Liver (tissue), 7 donors: ENCODE measurements at regions not wholly inside any gene's neighbourhood (a gene's known extent, or its start where the extent isn't known, plus 50 kb on each side); places are given as distances from the start of the nearest gene placed in this dataset.

Experiments
- DNase-seq: peaks from one replicate; pipeline ENCODE4 v3.0.0-alpha.2; 2017; ENCODE audit warnings: low spot score
- H3K27ac ChIP-seq, 2 donors: one replicate each; pipeline ENCODE4 v1.7.0; 2013; ENCODE audit warnings: inconsistent platforms in 2 of 2, low read length in 2 of 2, control low read depth in 1 of 2, low read depth in 1 of 2, mild to moderate bottlenecking in 1 of 2
- H3K27me3 ChIP-seq, 4 donors: one replicate each; pipeline versions ENCODE4 v1.6.1 to v1.7.0; 2013; ENCODE audit warnings: low read length in 3 of 4, inconsistent platforms in 1 of 4, mild to moderate bottlenecking in 1 of 4, moderate library complexity in 1 of 4; ENCODE audit not compliant: control insufficient read depth in 4 of 4, insufficient read depth in 4 of 4
- H3K36me3 ChIP-seq, 4 donors: one replicate each; pipeline versions ENCODE4 v1.6.1 to v1.7.0; 2013; ENCODE audit warnings: low read length in 3 of 4, mild to moderate bottlenecking in 3 of 4, low read depth in 1 of 4, moderate library complexity in 1 of 4; ENCODE audit not compliant: control insufficient read depth in 4 of 4, insufficient read depth in 3 of 4
- H3K4me1 ChIP-seq, 4 donors: one replicate each; pipeline versions ENCODE4 v1.6.1 to v1.7.0; 2013; ENCODE audit warnings: low read length in 3 of 4, mild to moderate bottlenecking in 3 of 4, moderate library complexity in 1 of 4; ENCODE audit not compliant: control insufficient read depth in 4 of 4, insufficient read depth in 4 of 4
- H3K4me3 ChIP-seq, 3 donors: one replicate each; pipeline versions ENCODE4 v1.6.1 to v1.7.0; 2013; ENCODE audit warnings: low read length in 3 of 3, control low read depth in 1 of 3, low read depth in 1 of 3, mild to moderate bottlenecking in 1 of 3
- H3K9ac ChIP-seq, 2 donors: one replicate each; pipeline ENCODE4 v1.7.0; 2013; ENCODE audit warnings: low read length in 2 of 2, mild to moderate bottlenecking in 2 of 2, moderate library complexity in 2 of 2, control low read depth in 1 of 2, low read depth in 1 of 2
- H3K9me3 ChIP-seq, 4 donors: one replicate each; pipeline versions ENCODE4 v1.6.1 to v1.7.0; 2013; ENCODE audit warnings: low read length in 3 of 4; ENCODE audit not compliant: control insufficient read depth in 4 of 4
- EGR1 ChIP-seq, 2 donors: IDR thresholded peaks; 2 replicates each; pipeline ENCODE4 v1.6.1; 2016 to 2018; ENCODE audit warnings: antibody characterized with exemption in 2 of 2, low read depth in 2 of 2
- FOXA1 ChIP-seq: IDR thresholded peaks from 2 replicates; pipeline ENCODE4 v1.6.1; 2016; ENCODE audit warnings: antibody characterized with exemption
- GABPA ChIP-seq, 2 donors: IDR thresholded peaks in 1 of 2; conservative IDR thresholded peaks in 1 of 2; 2 replicates each; pipeline ENCODE4 v1.6.1; 2016; ENCODE audit warnings: antibody characterized with exemption in 2 of 2, mild to moderate bottlenecking in 1 of 2, moderate library complexity in 1 of 2
- HNF4A ChIP-seq, 2 donors: conservative IDR thresholded peaks; 2 replicates each; pipeline ENCODE4 v1.6.1; 2016; ENCODE audit warnings: antibody characterized with exemption in 2 of 2, mild to moderate bottlenecking in 2 of 2
- HNF4G ChIP-seq: IDR thresholded peaks from 2 replicates; pipeline ENCODE4 v1.6.1; 2016; ENCODE audit warnings: antibody characterized with exemption
- JUND ChIP-seq, 2 donors: IDR thresholded peaks; 2 replicates each; pipeline ENCODE4 v1.6.1; 2016; ENCODE audit warnings: antibody characterized with exemption in 2 of 2
- MAX ChIP-seq: IDR thresholded peaks from 2 replicates; pipeline ENCODE4 v1.6.1; 2016; ENCODE audit warnings: antibody characterized with exemption
- NR2F2 ChIP-seq: IDR thresholded peaks from 2 replicates; pipeline ENCODE4 v1.6.1; 2016; ENCODE audit warnings: antibody characterized with exemption
- RAD21 ChIP-seq, 2 donors: IDR thresholded peaks; 2 replicates each; pipeline ENCODE4 v1.6.1; 2016; ENCODE audit warnings: antibody characterized with exemption in 2 of 2, mild to moderate bottlenecking in 2 of 2
- RXRA ChIP-seq, 2 donors: IDR thresholded peaks; 2 replicates each; pipeline ENCODE4 v1.6.1; 2017 to 2018; ENCODE audit warnings: antibody characterized with exemption in 2 of 2, mild to moderate bottlenecking in 1 of 2
- SP1 ChIP-seq: IDR thresholded peaks from 2 replicates; pipeline ENCODE4 v1.6.1; 2018; ENCODE audit warnings: antibody characterized with exemption, mild to moderate bottlenecking
- TAF1 ChIP-seq: conservative IDR thresholded peaks from 2 replicates; pipeline ENCODE4 v1.6.1; 2016; ENCODE audit warnings: antibody characterized with exemption, mild to moderate bottlenecking
- ZBTB33 ChIP-seq: IDR thresholded peaks from 2 replicates; pipeline ENCODE4 v1.6.1; 2016; ENCODE audit warnings: antibody characterized with exemption
- WGBS: extraction: QIAGEN DNeasy Blood & Tissue Kit; methylation state at CpG from one replicate; pipeline ENCODE4 v1.1.7; 2013; 5-methylcytosine and 5-hydroxymethylcytosine counted together
- TF ChIP-seq, protein P1 (sequence below): IDR thresholded peaks from 2 replicates; pipeline ENCODE4 v1.6.1; 2016; ENCODE audit warnings: antibody characterized with exemption, mild to moderate bottlenecking
- donor health status: healthy.
- donor health status: healthy.
- donor health status: healthy.
- donor health status: healthy.

DNA sequence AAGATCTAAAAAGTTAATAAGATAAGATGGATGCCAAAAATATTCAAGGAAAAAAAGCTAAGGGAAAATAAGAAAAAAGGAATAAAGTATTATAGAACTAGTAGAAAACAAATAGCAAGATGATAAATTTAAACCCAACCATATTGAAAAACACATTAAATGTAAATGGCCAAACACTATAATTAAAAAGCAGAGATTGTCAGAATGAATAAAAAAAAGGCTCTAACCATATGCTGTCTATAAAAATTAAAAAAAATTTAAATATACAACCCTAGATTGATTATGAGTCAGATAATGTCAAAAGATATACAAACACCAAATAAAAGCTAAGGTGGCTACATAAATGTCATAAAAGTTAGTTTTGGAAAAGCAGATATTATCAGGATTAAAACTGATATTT is 617.5 kb upstream of the SGCG start:
- Histone ChIP-seq H3K36me3 (no peaks in the 10 kb centered on the region), H3K9me3 (no peaks in the 10 kb centered on the region), H3K9ac (no peak overlapping the region), H3K4me3 (no peak overlapping the region), H3K27ac (no peak overlapping the region), H3K4me1 (no peaks in the 10 kb centered on the region), H3K27me3 (no peaks in the 10 kb centered on the region)
- DNase-seq = no peak
- no peak for TF ChIP-seq SP1
- no peak for TF ChIP-seq ZBTB33
- TF ChIP-seq FOXA1 = no peak
- no peak for TF ChIP-seq NR2F2

GRCh38 chr13:22569811-22570210 is 611.0 kb upstream of the SGCG start:
- H3K27ac ChIP-seq = no peak overlapping the region
- no peaks in the 10 kb centered on the region for H3K4me1 ChIP-seq
- H3K4me3 ChIP-seq = no peak overlapping the region
- H3K27me3 ChIP-seq = no peaks in the 10 kb centered on the region
- no peak overlapping the region for H3K9ac ChIP-seq
- H3K9me3 ChIP-seq = no peaks in the 10 kb centered on the region
- no peaks in the 10 kb centered on the region for H3K36me3 ChIP-seq
- WGBS = 75% methylated on average over 2 of the region's 2 CpGs
- DNase-seq = no peak
- peak in 1 of 2 donors; percentile 7 for TF ChIP-seq RAD21 (IDR thresholded peaks at IDR 0.05)
- no peak for TF ChIP-seq ZBTB33

DNA sequence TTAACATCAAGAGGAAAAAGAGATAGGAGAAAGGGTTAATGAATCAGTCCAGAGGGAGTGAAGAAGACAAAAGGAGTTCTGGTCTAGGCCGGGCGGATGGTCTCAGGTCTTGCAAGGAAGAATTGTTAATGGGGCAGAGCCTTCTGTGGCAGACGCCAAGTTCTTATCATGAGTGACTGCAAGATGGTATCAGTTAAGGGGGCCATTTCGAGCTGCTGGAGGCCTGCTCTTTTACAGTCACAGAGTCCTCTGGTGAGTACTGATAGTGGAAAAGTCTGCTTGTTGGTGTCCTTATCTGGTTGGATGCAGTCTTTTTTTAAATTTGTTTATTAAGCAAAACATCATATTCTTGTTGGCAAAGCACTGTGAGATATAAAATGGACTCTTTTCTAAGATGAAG is 590.9 kb upstream of the SGCG start:
- WGBS = 38% methylated on average over 4 of the region's 4 CpGs
- no peak for DNase-seq
- no peak for TF ChIP-seq SP1
- no peak for TF ChIP-seq TAF1
- TF ChIP-seq, protein P1, sequence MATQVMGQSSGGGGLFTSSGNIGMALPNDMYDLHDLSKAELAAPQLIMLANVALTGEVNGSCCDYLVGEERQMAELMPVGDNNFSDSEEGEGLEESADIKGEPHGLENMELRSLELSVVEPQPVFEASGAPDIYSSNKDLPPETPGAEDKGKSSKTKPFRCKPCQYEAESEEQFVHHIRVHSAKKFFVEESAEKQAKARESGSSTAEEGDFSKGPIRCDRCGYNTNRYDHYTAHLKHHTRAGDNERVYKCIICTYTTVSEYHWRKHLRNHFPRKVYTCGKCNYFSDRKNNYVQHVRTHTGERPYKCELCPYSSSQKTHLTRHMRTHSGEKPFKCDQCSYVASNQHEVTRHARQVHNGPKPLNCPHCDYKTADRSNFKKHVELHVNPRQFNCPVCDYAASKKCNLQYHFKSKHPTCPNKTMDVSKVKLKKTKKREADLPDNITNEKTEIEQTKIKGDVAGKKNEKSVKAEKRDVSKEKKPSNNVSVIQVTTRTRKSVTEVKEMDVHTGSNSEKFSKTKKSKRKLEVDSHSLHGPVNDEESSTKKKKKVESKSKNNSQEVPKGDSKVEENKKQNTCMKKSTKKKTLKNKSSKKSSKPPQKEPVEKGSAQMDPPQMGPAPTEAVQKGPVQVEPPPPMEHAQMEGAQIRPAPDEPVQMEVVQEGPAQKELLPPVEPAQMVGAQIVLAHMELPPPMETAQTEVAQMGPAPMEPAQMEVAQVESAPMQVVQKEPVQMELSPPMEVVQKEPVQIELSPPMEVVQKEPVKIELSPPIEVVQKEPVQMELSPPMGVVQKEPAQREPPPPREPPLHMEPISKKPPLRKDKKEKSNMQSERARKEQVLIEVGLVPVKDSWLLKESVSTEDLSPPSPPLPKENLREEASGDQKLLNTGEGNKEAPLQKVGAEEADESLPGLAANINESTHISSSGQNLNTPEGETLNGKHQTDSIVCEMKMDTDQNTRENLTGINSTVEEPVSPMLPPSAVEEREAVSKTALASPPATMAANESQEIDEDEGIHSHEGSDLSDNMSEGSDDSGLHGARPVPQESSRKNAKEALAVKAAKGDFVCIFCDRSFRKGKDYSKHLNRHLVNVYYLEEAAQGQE = no peak
- no peak for TF ChIP-seq MAX
- TF ChIP-seq HNF4A (conservative IDR thresholded peaks at IDR 0.05) = no peak
- no peak for TF ChIP-seq GABPA (IDR thresholded peaks at IDR 0.05 in 1 of 2, conservative IDR thresholded peaks at IDR 0.05 in 1 of 2)
- TF ChIP-seq JUND (IDR thresholded peaks at IDR 0.05) = no peak
- TF ChIP-seq EGR1 (IDR thresholded peaks at IDR 0.05; ENCODE audit: low read depth in 2 of 2) = no peak
- TF ChIP-seq RXRA (IDR thresholded peaks at IDR 0.05) = no peak
- no peak for TF ChIP-seq HNF4G
- TF ChIP-seq FOXA1 = no peak
- no peak for TF ChIP-seq NR2F2

More for the DNA sequence above, 590.9 kb upstream of the SGCG start:
- H3K27ac ChIP-seq = no peak overlapping the region
- H3K36me3 ChIP-seq = no peaks in the 10 kb centered on the region
- peaks cover 0 to 7% (median 0%) of the 10 kb centered on the region in 4 donors for H3K9me3 ChIP-seq
- no peak overlapping the region for H3K4me3 ChIP-seq
- H3K9ac ChIP-seq = no peak overlapping the region
- peaks cover 0 to 2% (median 0%) of the 10 kb centered on the region in 4 donors for H3K27me3 ChIP-seq
- no peaks in the 10 kb centered on the region for H3K4me1 ChIP-seq
